GM03348 (cell line): ENCODE measurements at regions not wholly inside any gene's neighbourhood (a gene's known extent, or its start where the extent isn't known, plus 50 kb on each side); places are given as distances from the start of the nearest gene placed in this dataset.
"Not testable (repeated sequence)": the region's sequence is repeated elsewhere in the genome, so short reads cannot be mapped to it uniquely, and the experiment has no call there.

Experiments used
- DNase-seq: peaks from one replicate; pipeline ENCODE4 v3.0.0; 2012; ENCODE audit warnings: low spot score

DNA sequence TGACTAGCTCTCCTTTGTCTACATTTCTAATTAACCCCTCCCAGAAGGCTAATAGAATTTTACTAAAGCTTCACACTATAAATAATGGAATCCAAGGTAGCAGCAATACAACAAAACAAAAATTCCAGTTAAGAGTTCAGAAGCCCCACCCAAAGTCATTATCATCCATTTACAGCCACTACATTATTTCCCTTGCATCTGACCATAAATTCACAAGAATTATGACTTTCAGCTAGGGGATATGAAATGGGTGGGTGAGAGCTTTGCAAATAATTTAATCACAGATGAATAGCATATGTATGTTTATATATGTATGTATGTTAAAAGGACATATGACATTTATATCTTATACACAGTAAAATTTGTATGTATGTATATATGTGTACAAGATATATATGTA, 65.3 kb upstream of the PTGDR start:
- DNase-seq: no peak

- no peak for DNase-seq
Measured at GRCh38 chr14:52190337-52190931, 77.1 kb upstream of the PTGDR start.

DNA sequence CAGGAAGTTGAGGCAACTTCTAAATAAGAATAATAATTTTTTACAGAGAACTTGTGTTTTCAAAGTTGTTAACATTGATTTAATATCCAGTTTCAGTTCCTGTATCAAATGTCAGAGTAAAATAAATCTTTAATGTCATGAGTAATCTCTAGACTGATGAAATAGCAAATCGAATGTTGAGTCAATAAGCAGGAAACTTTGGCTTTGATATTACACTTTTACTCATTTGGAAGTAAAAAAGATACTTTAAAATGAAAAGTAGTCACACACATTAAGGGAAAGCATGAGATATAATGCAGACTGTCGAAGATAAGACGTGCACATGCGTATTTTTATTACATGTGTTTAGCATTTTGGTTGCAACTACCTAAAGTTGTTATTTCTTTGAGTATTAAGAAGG, 78.2 kb upstream of the PTGDR start:
- DNase-seq: no peak

DNA sequence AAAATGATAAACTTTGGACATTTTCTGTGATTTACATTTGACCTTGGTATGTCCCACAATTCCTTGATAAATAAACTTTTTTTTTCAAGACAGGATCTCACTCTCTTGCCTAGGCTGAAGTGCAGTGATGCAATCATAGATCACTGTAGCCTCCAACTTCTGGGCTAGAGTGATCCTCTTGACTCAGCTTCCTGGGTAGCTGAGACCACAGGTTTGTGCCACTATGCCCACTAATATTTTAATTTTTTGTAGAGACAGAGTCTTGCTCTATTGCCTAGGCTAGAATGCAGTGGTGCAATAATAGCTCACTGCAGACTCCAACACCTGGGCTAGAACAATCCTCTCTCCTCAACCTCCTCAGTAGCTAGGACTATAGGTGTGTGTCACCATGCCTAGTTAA, 79.1 kb upstream of the PTGDR start:
- no peak for DNase-seq

GRCh38 chr14:52185178-52185577, 82.3 kb upstream of the PTGDR start:
- no peak for DNase-seq

- DNase-seq: no peak
Measured at GRCh38 chr14:52182853-52183252, 84.6 kb upstream of the PTGDR start.

DNA sequence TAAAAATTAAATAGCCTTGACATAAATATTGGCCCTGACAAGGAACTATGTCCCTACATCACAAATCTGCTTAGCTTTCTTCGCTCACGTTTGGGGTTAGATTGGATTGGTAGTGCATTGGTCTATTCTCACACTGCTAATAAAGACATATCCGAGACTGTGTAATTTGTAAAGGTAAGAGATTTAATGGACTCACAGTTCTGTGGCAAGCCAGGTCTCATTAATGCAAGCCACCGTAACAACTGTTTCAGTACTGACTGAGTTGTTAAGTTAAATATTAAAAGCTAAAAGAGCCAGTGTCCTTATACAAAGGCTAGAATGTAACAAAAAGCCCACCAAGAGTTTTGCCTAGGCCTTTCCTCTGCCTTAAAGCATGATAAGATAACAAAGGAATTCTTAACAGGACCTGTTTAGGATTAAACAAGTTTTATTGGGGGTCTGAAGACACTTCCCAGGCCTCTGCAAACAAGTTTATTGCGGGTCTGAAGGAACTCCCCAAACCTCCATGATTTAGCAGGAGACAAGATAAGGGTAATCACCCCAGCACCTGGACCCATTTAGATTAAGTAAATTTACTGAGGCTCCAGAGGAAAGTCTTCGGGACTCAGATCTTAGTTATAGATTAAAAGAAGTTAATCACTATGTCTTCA, 88.2 kb upstream of the PTGDR start:
- DNase-seq: no peak

GRCh38 chr14:52175982-52176502, 91.5 kb upstream of the PTGDR start:
- no peak for DNase-seq

DNA sequence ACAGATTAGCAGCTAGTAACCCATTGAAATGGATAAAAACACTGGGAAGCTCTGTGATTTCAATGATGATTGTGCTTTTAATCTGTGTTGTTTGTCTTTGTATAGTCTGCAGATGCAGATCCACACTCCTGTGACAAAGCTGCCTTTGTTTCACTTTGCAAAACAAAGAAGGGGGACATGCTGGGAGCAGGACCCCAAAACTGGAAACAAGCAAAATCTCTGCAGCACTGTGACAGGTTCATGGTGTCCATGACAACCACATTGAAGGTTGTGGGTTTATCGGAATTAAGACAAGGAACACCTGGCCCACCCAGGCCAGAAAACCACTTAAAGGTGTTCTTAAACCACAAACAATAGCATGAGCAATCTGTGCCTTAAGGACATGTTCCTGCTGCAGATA, 95.6 kb upstream of the PTGDR start:
- not testable (repeated sequence) for DNase-seq

GRCh38 chr14:52166822-52167221, 98.0 kb upstream of the NID2 start:
- DNase-seq: no peak

DNA sequence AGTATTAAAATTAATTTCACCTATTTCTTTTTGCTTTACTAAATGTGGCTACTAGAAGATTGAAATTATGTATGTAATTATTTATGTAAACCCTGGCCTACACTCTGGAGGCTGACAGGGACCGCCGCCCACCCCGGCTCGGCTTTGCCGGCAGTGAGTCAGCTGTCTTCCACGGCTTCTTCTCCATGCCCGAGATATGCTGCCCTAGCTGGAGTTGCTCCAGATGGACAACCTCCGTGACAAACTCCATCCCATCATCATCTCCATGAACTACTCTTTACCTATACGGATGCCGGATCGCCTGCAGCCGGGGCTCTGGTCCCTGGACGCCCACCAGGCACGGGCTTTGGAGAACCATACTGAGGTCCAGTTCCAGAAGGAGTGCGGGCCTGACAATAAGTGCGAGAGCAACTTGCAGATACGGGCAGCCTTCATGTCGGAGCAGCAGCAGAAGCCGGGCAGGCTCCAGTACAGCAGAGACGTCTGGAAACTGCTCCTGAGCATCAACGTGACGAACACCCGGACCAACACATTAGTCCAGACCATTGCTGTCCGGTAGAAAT, 86.9 kb upstream of the NID2 start:
- no peak for DNase-seq

- DNase-seq: no peak
Measured at GRCh38 chr14:52154992-52155650, 86.3 kb upstream of the NID2 start.

GRCh38 chr14:52153939-52154338, 85.1 kb upstream of the NID2 start:
- no peak for DNase-seq

GRCh38 chr14:52150162-52150561, 81.3 kb upstream of the NID2 start:
- DNase-seq: no peak

DNA sequence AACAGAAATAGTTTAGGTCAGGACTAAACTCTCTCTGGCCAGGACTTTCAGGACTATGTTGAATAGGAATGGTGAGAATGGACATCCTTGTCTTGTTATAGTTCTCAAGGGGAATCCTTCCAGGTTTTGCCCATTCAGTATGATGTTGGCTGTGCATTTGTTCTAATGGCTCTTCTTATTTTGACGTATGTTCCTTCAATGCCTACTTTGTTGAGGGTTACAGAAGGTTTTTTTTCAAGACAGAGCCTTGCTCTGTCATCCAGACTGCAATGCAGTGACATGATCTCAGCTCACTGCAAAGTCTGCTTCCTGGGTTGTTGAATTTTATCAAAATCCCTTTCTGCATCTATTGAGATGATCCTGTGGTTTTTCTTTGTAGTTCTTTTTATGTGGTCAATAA, 79.5 kb upstream of the NID2 start:
- no peak for DNase-seq

DNA sequence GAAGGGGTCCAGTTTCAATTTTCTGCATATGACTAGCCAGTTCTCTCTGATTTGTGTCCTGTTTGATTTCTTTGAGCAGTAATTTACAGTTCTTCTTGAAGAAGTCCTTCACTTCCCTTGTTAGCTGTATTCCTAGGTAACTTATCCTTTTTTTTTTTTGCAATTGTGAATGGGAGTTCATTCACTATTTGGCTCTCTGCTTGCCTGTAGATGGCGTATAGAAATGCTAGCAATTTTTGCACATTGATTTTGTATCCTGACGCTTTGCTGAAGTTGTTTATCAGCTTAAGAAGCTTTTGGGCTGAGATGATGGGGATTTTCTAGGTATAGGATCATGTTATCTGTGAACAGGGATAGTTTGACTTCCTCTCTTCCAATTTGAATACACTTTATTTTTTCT, 77.6 kb upstream of the NID2 start:
- DNase-seq: no peak

- not testable (repeated sequence) for DNase-seq
Measured at GRCh38 chr14:52144099-52144498, 75.2 kb upstream of the NID2 start.

DNA sequence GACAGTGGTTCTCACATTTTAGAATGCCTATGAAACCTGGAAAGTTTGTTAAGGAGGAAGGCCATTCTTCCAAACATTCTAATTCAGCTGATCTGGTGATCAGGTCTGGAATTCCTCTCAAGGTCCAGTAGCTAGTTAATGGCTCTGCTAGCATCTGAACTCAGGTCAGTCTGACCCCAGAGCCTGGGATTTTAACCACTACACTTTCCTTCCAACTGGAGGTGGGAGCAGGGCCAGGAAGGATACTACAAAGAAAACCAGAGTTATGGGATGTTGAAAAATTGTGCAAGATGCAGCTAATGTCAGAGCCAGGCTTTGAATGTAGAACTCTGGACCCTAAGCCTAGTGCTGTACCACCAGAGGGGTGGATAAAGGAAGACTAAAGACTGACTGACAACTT, 73.6 kb upstream of the NID2 start:
- no peak for DNase-seq

GRCh38 chr14:52131640-52132320, 62.9 kb upstream of the NID2 start:
- DNase-seq: peak; percentile 91

DNA sequence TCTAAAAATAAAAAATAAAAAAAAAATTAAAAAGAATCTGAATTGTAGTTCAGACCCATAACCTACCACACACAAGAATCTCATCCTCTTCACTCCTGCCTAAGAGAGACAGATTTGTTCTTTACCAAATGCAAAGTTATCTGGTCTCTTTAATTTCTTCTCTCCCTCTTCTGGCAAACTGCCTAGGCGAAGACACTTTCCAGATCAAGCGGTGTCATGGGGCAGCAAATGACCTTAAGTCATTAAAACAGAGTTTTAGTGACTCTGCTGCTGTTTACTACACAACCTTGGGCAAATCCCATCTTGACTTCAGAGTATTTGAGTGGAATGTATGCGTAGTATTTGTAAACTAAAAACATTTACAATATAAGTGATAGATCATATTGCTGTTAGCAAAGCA, 60.9 kb upstream of the NID2 start:
- no peak for DNase-seq

DNA sequence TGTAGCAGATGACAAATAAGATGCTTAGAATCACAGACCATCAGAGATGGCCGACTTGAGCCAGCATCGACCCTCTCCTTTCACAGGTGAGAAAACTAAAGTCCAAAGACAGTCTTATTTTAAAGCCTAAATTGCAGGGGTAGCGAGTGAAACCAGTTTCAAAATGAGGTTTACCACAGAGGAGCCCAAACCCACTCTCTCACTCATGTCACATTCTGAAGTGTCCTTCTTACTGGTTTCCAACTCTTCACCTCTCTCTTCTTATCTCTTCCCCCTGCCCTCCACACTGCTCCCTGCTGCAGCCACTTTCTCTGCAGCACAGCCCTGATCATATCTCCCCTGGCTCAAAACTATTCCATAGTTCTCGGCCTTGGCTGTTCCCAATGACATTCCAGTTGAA, 57.0 kb upstream of the NID2 start:
- no peak for DNase-seq
